Endodermal cell (in vitro differentiated cells): ENCODE measurements at regions not wholly inside any gene's neighbourhood (a gene's known extent, or its start where the extent isn't known, plus 50 kb on each side); places are given as distances from the start of the nearest gene placed in this dataset.

ENCODE experiments used
- DNase-seq: peaks from one replicate; pipeline ENCODE4 v3.0.0-alpha.2; 2017
- H3K27ac ChIP-seq: 2 replicates; pipeline ENCODE4 v1.5.1; 2013; ENCODE audit warnings: mild to moderate bottlenecking, low read depth, low read length, moderate library complexity
- H3K27me3 ChIP-seq: 2 replicates; pipeline ENCODE4 v1.6.1; 2013; ENCODE audit warnings: mild to moderate bottlenecking, low read length, moderate library complexity; ENCODE audit not compliant: insufficient read depth, control insufficient read depth, poor library complexity, severe bottlenecking
- H3K36me3 ChIP-seq: 2 replicates; pipeline ENCODE4 v1.7.0; 2013; ENCODE audit warnings: mild to moderate bottlenecking, low read length, moderate library complexity; ENCODE audit not compliant: control insufficient read depth, insufficient read depth
- H3K4me1 ChIP-seq: one replicate; pipeline ENCODE4 v1.7.0; 2013; ENCODE audit warnings: low read length; ENCODE audit not compliant: control insufficient read depth, insufficient read depth
- H3K4me3 ChIP-seq: 2 replicates; pipeline ENCODE4 v1.5.1; 2013; ENCODE audit warnings: mild to moderate bottlenecking, low read length, moderate library complexity
- H3K9ac ChIP-seq: 2 replicates; pipeline ENCODE4 v1.6.1; 2013; ENCODE audit warnings: mild to moderate bottlenecking, low read length, moderate library complexity; ENCODE audit not compliant: poor library complexity, severe bottlenecking; ENCODE audit errors: extremely low read depth
- H3K9me3 ChIP-seq: 2 replicates; pipeline ENCODE4 v1.6.1; 2013; ENCODE audit warnings: mild to moderate bottlenecking, low read length, moderate library complexity; ENCODE audit not compliant: control insufficient read depth
- H3K27ac Mint-ChIP-seq: 2 replicates; pipeline ENCODE4 v1.8.0; 2020; ENCODE audit warnings: mixed read lengths
- H3K27me3 Mint-ChIP-seq: 2 replicates; pipeline ENCODE4 v1.8.0; 2021; ENCODE audit warnings: mild to moderate bottlenecking, mixed read lengths; ENCODE audit not compliant: insufficient read depth
- H3K36me3 Mint-ChIP-seq: 2 replicates; pipeline ENCODE4 v1.8.0; 2020; ENCODE audit warnings: low read depth, mixed read lengths
- H3K4me1 Mint-ChIP-seq: 2 replicates; pipeline ENCODE4 v1.8.0; 2020; ENCODE audit warnings: mixed read lengths
- H3K4me3 Mint-ChIP-seq: 2 replicates; pipeline ENCODE4 v1.8.0; 2020; ENCODE audit warnings: mild to moderate bottlenecking, moderate library complexity, mixed read lengths
- H3K9me3 Mint-ChIP-seq: 2 replicates; pipeline ENCODE4 v1.8.0; 2020; ENCODE audit warnings: mild to moderate bottlenecking, mixed read lengths
- WGBS, 2 experiments: methylation state at CpG; one replicate each; pipeline versions ENCODE4 v1.1.5 to v1.1.7; 2013; ENCODE audit warnings: missing lambda C conversion rate in 2 of 2, mixed read lengths in 1 of 2; ENCODE audit not compliant: insufficient coverage in 1 of 2, insufficient read length in 1 of 2; 5-methylcytosine and 5-hydroxymethylcytosine counted together
- TF ChIP-seq, protein P1 (sequence below): fragments of 200-600 bp; sonication (generic); conservative IDR thresholded peaks from 2 replicates; pipeline ENCODE4 v1.5.0; 2021; ENCODE audit warnings: antibody characterized with exemption, mild to moderate bottlenecking

DNA sequence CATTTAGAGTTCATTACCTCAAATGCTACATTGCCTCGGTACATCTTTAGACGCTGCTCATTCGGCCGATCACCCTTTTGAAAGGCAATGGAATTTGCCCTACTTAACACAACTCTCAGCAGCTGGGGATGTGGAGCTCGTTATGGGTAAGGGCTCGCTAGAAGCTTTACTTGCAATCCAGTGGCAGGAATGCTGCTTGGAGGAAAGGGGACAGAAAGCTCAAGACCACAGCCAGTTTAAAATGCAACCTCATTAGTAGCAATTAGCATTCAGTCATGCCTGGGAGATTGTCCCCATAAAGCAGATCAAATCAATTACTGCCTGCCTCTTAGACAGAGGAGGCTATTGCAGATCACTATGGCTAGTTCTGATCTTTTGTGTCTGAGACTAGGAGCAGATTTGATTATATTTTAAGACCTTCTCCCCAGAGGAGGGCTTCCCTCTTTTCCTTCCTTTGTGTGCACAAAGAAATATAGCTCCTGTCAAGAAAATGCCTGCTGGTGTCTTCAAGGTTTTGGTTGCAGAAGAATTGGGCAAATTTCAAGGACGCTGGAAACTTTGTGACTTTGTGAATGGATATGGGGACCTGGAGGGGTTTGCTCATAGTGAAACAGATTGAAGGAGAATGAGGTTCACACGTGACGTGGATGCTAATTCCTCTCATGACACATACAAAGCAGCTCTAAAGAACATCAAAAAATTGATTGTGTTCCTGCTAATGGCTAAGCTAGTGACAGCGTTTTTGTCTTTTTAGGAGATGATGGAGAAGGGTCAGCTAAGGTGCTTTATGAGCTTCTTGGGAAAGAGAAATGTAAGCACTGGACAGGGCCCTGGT is 237.5 kb upstream of the GLRA2 start:
- no peak overlapping the region for H3K4me3 ChIP-seq
- H3K27me3 ChIP-seq = no peaks in the 10 kb centered on the region
- DNase-seq = peak; percentile 52
- H3K36me3 ChIP-seq = no peaks in the 10 kb centered on the region
- Mint-ChIP-seq H3K27ac (no peak overlapping the region), H3K9me3 (peaks cover 43% of the 10 kb centered on the region), H3K4me3 (no peak overlapping the region), H3K36me3 (no peaks in the 10 kb centered on the region), H3K4me1 (no peaks in the 10 kb centered on the region), H3K27me3 (no peaks in the 10 kb centered on the region)
- H3K4me1 ChIP-seq = no peaks in the 10 kb centered on the region
- H3K27ac ChIP-seq = peak overlapping the region; percentile 91
- WGBS, 2 experiments = 88 to 90% methylated on average over 3 to 9 of the region's 10 CpGs
- H3K9ac ChIP-seq = no peak overlapping the region
- H3K9me3 ChIP-seq = no peaks in the 10 kb centered on the region
- TF ChIP-seq, protein P1, sequence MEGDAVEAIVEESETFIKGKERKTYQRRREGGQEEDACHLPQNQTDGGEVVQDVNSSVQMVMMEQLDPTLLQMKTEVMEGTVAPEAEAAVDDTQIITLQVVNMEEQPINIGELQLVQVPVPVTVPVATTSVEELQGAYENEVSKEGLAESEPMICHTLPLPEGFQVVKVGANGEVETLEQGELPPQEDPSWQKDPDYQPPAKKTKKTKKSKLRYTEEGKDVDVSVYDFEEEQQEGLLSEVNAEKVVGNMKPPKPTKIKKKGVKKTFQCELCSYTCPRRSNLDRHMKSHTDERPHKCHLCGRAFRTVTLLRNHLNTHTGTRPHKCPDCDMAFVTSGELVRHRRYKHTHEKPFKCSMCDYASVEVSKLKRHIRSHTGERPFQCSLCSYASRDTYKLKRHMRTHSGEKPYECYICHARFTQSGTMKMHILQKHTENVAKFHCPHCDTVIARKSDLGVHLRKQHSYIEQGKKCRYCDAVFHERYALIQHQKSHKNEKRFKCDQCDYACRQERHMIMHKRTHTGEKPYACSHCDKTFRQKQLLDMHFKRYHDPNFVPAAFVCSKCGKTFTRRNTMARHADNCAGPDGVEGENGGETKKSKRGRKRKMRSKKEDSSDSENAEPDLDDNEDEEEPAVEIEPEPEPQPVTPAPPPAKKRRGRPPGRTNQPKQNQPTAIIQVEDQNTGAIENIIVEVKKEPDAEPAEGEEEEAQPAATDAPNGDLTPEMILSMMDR = no peak

DNA sequence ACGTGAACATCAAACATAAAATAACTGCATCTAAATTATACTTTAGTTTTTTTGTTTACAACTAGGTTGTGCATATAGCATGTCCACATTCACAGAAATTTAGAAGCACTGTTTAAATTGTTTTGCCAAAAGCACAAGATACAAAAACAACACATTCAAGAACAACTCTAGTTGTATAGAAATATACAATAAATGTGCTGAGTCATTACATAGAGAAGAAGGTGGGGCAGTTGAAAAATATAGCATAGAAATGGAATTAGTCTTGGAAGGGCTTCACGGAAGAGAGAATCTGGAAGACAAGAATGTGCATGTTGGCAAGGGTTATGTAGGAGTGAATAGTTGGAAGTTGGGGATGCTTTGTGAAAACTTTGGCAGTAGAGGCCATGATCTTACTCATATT is 239.0 kb upstream of the GLRA2 start:
- TF ChIP-seq, protein P1 = no peak
- H3K4me3 Mint-ChIP-seq = no peak overlapping the region
- H3K4me1 Mint-ChIP-seq = no peaks in the 10 kb centered on the region
- 92% methylated on average over 2 of the region's 2 CpGs; no CpG with 5 or more reads in 1 of the 2 experiments for WGBS, 2 experiments
- no peaks in the 10 kb centered on the region for H3K4me1 ChIP-seq
- no peak overlapping the region for H3K4me3 ChIP-seq
- no peak overlapping the region for H3K27ac ChIP-seq
- H3K27me3 ChIP-seq = no peaks in the 10 kb centered on the region
- peaks cover 40% of the 10 kb centered on the region for H3K9me3 Mint-ChIP-seq
- no peak overlapping the region for H3K9ac ChIP-seq
- no peaks in the 10 kb centered on the region for H3K27me3 Mint-ChIP-seq
- no peak overlapping the region for H3K27ac Mint-ChIP-seq
- no peak for DNase-seq
- no peaks in the 10 kb centered on the region for H3K9me3 ChIP-seq
- no peaks in the 10 kb centered on the region for H3K36me3 Mint-ChIP-seq
- no peaks in the 10 kb centered on the region for H3K36me3 ChIP-seq

DNA sequence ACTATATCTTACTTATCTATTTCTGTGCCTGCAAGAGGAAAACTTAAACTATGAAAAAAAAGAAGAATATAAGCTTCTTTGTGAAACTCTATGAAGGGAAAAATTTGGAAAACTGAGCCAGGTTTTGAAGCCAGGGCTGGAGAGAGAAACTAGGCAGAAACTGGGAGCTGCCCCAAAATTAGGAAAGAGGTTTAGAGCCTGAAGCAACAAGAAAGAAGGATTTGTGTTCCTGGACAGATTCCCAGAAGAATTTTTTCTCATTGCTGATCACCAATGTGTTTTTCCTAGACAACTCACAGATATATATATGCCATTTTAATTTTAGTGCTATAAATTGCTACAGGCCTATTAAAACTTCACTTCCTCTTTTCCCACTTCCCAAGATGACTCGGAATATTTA is 245.0 kb upstream of the GEMIN8 start:
- Histone ChIP-seq H3K9ac (no peak overlapping the region), H3K27ac (no peak overlapping the region), H3K9me3 (no peaks in the 10 kb centered on the region), H3K4me1 (no peaks in the 10 kb centered on the region), H3K36me3 (no peaks in the 10 kb centered on the region), H3K4me3 (no peak overlapping the region), H3K27me3 (no peaks in the 10 kb centered on the region)
- TF ChIP-seq, protein P1 = no peak
- Mint-ChIP-seq H3K27ac (no peak overlapping the region), H3K4me1 (no peaks in the 10 kb centered on the region), H3K27me3 (no peaks in the 10 kb centered on the region), H3K36me3 (no peaks in the 10 kb centered on the region), H3K9me3 (peaks cover 45% of the 10 kb centered on the region), H3K4me3 (no peak overlapping the region)
- DNase-seq = no peak
- 77% methylated on average over 1 of the region's 1 CpG; no CpG with 5 or more reads in 1 of the 2 experiments for WGBS, 2 experiments
